ENCODE measurements at regions not wholly inside any gene's neighbourhood (a gene's known extent, or its start where the extent isn't known, plus 50 kb on each side); places are given as distances from the start of the nearest gene placed in this dataset.

GRCh38 chr2:76257802-76258201 lies 547.1 kb upstream of the GCFC2 start:
- no peak overlapping the region for H3K9ac ChIP-seq (replicated peaks; ENCODE audit: extremely low read depth, insufficient read depth, low read length)
- H3K4me1 ChIP-seq (ENCODE audit: control insufficient read depth, extremely low read depth, insufficient read depth, low read length) = no peaks in the 10 kb centered on the region
- H3K4me2 ChIP-seq (ENCODE audit: insufficient read depth, low read length) = no peak overlapping the region
- intact Hi-C loops (cut with micrococcal nuclease) = no loop called here
- no peak overlapping the region for H3K27ac ChIP-seq (ENCODE audit: insufficient read depth, low read depth, low read length)
- no peaks in the 10 kb centered on the region for H3K27me3 ChIP-seq (ENCODE audit: control insufficient read depth in 2 of 2, insufficient read depth in 2 of 2, low read length in 2 of 2)
- CTCF ChIA-PET = no interaction called here
- no peaks in the 10 kb centered on the region for H3K79me2 ChIP-seq (ENCODE audit: control insufficient read depth, insufficient read depth, low read length)
- peaks cover 5% of the 10 kb centered on the region for H3K9me3 ChIP-seq (replicated peaks; ENCODE audit: control insufficient read depth, insufficient read depth, low read length)
- dilution Hi-C loops (cut with MboI; ENCODE audit: extremely low pct_ligation_motif_present, low sequenced_read_pairs) = no loop called here
- H3K9me1 ChIP-seq (replicated peaks; ENCODE audit: control insufficient read depth, extremely low read depth, insufficient read depth, low read length) = no peaks in the 10 kb centered on the region
- TF ChIP-seq POLR2A (IDR thresholded peaks at IDR 0.05; ENCODE audit: low read depth, low read length) (no peak), MAX (IDR thresholded peaks at IDR 0.05; ENCODE audit: insufficient read depth, insufficient read length) (no peak), MYC (IDR thresholded peaks at IDR 0.05; ENCODE audit: low read depth, low read length) (no peak), EZH2 (IDR thresholded peaks at IDR 0.05; ENCODE audit: borderline replicate concordance, low read depth, low read length, severe bottlenecking) (no peak), GATA2 (IDR thresholded peaks at IDR 0.05; ENCODE audit: insufficient read depth, insufficient read length, low read depth, low read length) (no peak), FOS (IDR thresholded peaks at IDR 0.05; ENCODE audit: borderline replicate concordance, insufficient read depth, low read length) (no peak), CTCF (IDR thresholded peaks at IDR 0.05; ENCODE audit: extremely low read depth in 1 of 2, insufficient read depth in 1 of 2, low read depth in 1 of 2, low read length in 2 of 2) (no peak), JUN (IDR thresholded peaks at IDR 0.05; ENCODE audit: borderline replicate concordance, insufficient read depth, insufficient read length, low read depth) (no peak), POLR2AphosphoS5 (IDR thresholded peaks at IDR 0.05; ENCODE audit: insufficient read depth, low read depth, low read length) (no peak)
- BruUV-seq (replicated peaks) = no TSS peak
- no peak overlapping the region for H2AFZ ChIP-seq (ENCODE audit: low read depth, low read length)
- DNase-seq (ENCODE audit: low read depth, low spot score) (no peak), FAIRE-seq (no peak)
- POLR2A ChIA-PET = no interaction called here
- H3K36me3 ChIP-seq (ENCODE audit: control insufficient read depth in 2 of 2, extremely low read depth in 1 of 2, insufficient read depth in 2 of 2, low read length in 2 of 2) = no peaks in the 10 kb centered on the region
- H4K20me1 ChIP-seq (replicated peaks; ENCODE audit: control insufficient read depth, extremely low read depth, insufficient read depth, low read length) = no peaks in the 10 kb centered on the region
- no peak overlapping the region for H3K4me3 ChIP-seq (replicated peaks in 1 of 3; ENCODE audit: insufficient read depth in 1 of 3, low read depth in 1 of 3, low read length in 3 of 3)

All from endothelial cell of umbilical vein (primary cell).